KMS-11 (cell line): ENCODE measurements at regions not wholly inside any gene's neighbourhood (a gene's known extent, or its start where the extent isn't known, plus 50 kb on each side); places are given as distances from the start of the nearest gene placed in this dataset.

Experiments used
- H2AFZ ChIP-seq: fragments of 200-600 bp; sonication (generic); 2 replicates; pipeline ENCODE4 v1.6.1; 2016; ENCODE audit warnings: antibody characterized with exemption, mixed run types, low read depth
- H3K27ac ChIP-seq: fragments of 200-600 bp; sonication (generic); 2 replicates; pipeline ENCODE4 v1.6.1; 2016; ENCODE audit warnings: mild to moderate bottlenecking, mixed run types
- H3K27me3 ChIP-seq: fragments of 200-600 bp; sonication (generic); 2 replicates; pipeline ENCODE4 v1.6.1; 2017; ENCODE audit warnings: mild to moderate bottlenecking, low read depth, mixed run types, moderate library complexity; ENCODE audit not compliant: insufficient read depth
- H3K36me3 ChIP-seq: fragments of 200-600 bp; sonication (generic); 2 replicates; pipeline ENCODE4 v1.6.1; 2017; ENCODE audit warnings: mild to moderate bottlenecking, mixed run types; ENCODE audit not compliant: insufficient read depth
- H3K4me1 ChIP-seq: fragments of 200-600 bp; sonication (generic); 2 replicates; pipeline ENCODE4 v1.6.1; 2016; ENCODE audit warnings: mild to moderate bottlenecking, low read depth, mixed run types; ENCODE audit not compliant: poor library complexity, severe bottlenecking
- H3K4me2 ChIP-seq: fragments of 200-600 bp; sonication (generic); 2 replicates; pipeline ENCODE4 v1.7.0; 2016; ENCODE audit warnings: mild to moderate bottlenecking, mixed run types
- H3K4me3 ChIP-seq: fragments of 200-600 bp; sonication (generic); IDR thresholded peaks from 2 replicates; pipeline ENCODE4 v1.6.1; 2017; ENCODE audit warnings: low read depth, low read length, mixed read lengths; ENCODE audit not compliant: insufficient read depth
- H3K79me2 ChIP-seq: fragments of 200-600 bp; sonication (generic); 2 replicates; pipeline ENCODE4 v1.6.1; 2016; ENCODE audit warnings: low read depth, mixed run types; ENCODE audit not compliant: insufficient read depth
- H3K9ac ChIP-seq: fragments of 200-600 bp; sonication (generic); 2 replicates; pipeline ENCODE4 v1.6.1; 2016; ENCODE audit warnings: mild to moderate bottlenecking, mixed run types
- H4K20me1 ChIP-seq: fragments of 200-600 bp; sonication (generic); 2 replicates; pipeline ENCODE4 v1.6.1; 2016; ENCODE audit warnings: mild to moderate bottlenecking, mixed run types; ENCODE audit not compliant: insufficient read depth
- TF ChIP-seq, protein P1 (sequence below): fragments of 200-600 bp; sonication (generic); conservative IDR thresholded peaks from 2 replicates; pipeline ENCODE4 v1.6.1; 2017; ENCODE audit warnings: low read depth, mild to moderate bottlenecking, antibody characterized with exemption, low read length, moderate library complexity, mixed read lengths

DNA sequence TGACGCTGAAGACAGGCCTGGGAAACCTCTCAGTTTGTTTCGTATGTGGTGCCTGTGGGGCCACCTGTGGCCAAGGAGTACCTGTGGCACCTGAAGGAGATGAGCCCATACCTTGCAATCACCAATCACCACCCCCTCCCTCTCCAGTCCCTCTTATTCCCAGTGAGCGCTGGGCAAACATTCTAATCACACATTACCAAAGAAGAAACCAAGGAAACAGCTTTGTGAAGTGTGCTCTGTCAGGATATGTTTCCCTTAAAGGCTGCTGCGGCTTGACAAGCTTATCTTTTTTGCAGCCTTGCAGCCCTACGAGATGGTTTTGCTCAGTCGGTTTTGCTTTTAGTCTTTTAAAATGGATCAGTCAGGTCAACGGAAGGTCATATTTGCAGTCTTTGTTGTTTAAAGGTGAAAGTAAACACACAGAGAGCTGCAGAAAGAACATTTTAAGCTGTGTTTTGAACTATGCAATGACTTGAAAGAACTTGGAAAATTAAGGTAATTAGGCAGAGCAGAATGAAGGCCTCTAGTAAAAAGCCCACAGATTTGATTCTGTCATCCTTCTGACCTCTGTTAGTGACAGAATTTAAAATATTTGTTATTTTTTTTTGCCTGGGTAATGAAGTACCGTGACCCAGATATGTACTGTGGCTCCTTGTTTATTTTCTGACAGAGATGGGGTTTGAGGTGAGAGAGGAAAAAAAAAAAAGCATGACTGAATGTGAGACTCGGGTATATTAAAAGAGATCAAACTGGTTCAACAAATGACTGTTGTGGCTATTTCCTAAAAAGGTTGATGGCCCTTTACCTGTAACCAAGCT lies 461.4 kb downstream of the NSUN3 start:
- Histone ChIP-seq H3K4me1 (no peaks in the 10 kb centered on the region), H3K36me3 (no peaks in the 10 kb centered on the region), H3K79me2 (no peaks in the 10 kb centered on the region), H3K4me2 (no peak overlapping the region), H3K4me3 (no peak overlapping the region), H3K27me3 (no peaks in the 10 kb centered on the region), H3K9ac (no peak overlapping the region), H4K20me1 (no peaks in the 10 kb centered on the region), H3K27ac (no peak overlapping the region), H2AFZ (no peak overlapping the region)
- TF ChIP-seq, protein P1, sequence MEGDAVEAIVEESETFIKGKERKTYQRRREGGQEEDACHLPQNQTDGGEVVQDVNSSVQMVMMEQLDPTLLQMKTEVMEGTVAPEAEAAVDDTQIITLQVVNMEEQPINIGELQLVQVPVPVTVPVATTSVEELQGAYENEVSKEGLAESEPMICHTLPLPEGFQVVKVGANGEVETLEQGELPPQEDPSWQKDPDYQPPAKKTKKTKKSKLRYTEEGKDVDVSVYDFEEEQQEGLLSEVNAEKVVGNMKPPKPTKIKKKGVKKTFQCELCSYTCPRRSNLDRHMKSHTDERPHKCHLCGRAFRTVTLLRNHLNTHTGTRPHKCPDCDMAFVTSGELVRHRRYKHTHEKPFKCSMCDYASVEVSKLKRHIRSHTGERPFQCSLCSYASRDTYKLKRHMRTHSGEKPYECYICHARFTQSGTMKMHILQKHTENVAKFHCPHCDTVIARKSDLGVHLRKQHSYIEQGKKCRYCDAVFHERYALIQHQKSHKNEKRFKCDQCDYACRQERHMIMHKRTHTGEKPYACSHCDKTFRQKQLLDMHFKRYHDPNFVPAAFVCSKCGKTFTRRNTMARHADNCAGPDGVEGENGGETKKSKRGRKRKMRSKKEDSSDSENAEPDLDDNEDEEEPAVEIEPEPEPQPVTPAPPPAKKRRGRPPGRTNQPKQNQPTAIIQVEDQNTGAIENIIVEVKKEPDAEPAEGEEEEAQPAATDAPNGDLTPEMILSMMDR, result no peak

DNA sequence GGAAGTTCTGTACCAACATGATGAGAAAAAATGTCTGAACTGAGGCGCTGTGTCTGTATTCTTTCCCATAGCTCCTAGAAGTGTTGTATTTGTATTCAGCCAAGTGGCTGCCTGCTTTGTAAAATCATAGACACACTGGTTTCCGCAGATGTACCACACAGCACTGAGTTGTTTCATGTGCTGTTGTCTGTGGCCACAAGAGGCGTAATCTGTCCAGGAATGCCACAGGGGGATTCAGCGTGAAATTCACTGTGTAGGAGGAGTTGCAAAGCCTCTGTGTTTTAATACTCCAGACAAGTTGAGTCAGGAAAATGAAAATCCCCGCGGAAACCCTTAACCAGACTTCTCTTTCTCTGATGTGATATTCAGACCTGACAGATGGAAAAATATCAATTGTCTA lies 462.2 kb downstream of the NSUN3 start:
- Histone ChIP-seq H3K27me3 (no peaks in the 10 kb centered on the region), H3K27ac (no peak overlapping the region), H3K4me1 (no peaks in the 10 kb centered on the region), H2AFZ (no peak overlapping the region), H3K9ac (no peak overlapping the region), H4K20me1 (no peaks in the 10 kb centered on the region), H3K4me2 (no peak overlapping the region), H3K4me3 (no peak overlapping the region), H3K79me2 (no peaks in the 10 kb centered on the region), H3K36me3 (no peaks in the 10 kb centered on the region)
- TF ChIP-seq, protein P1, result no peak

DNA sequence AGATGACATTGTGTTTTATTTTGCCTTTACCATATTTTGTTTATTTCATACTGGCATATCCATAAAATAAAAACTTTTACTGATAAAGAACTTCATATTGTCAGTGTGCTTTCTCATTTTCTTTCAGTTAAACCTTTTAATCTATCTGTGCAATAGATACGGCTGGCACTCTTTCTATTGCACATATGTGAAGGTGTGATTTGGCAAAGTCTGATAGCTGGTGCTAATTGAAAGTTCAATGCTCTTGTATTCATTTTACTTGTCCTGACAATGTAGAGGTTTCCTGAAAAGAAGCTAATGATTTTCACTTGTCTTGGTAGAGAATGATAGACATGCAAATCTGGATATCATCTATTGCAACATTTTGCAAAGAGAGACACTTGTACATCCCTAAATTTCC lies 467.0 kb downstream of the NSUN3 start:
- H3K36me3 ChIP-seq, result no peaks in the 10 kb centered on the region
- no peaks in the 10 kb centered on the region for H3K27me3 ChIP-seq
- H3K27ac ChIP-seq, result no peak overlapping the region
- no peak overlapping the region for H3K4me3 ChIP-seq
- H3K9ac ChIP-seq, result no peak overlapping the region
- H3K4me2 ChIP-seq, result no peak overlapping the region
- H3K4me1 ChIP-seq, result no peaks in the 10 kb centered on the region
- no peak overlapping the region for H2AFZ ChIP-seq
- H4K20me1 ChIP-seq, result no peaks in the 10 kb centered on the region
- H3K79me2 ChIP-seq, result no peaks in the 10 kb centered on the region
- TF ChIP-seq, protein P1, result no peak

DNA sequence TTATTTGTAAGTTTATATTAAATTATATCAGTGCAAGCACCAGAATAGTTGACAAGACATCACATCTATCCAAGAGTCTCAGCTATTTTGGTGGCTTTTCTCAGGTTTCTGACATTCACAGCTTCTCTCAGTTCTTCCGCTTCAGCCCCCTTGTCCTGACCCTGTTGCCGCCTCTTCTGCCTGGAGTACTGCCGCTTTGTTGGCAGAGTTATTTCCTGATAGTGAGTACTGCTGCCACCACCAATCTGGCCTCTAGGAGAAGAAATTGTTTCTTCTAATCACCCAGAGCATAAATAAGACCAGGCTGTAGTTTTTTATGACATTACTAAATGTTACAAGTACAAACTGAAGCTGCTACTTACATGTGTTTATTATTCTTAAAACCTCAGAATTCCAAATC lies 470.1 kb downstream of the NSUN3 start:
- no peak overlapping the region for H2AFZ ChIP-seq
- H3K27ac ChIP-seq, result no peak overlapping the region
- H3K4me2 ChIP-seq, result no peak overlapping the region
- H3K4me3 ChIP-seq, result no peak overlapping the region
- H3K4me1 ChIP-seq, result no peaks in the 10 kb centered on the region
- no peaks in the 10 kb centered on the region for H3K79me2 ChIP-seq
- H3K9ac ChIP-seq, result no peak overlapping the region
- no peaks in the 10 kb centered on the region for H4K20me1 ChIP-seq
- no peaks in the 10 kb centered on the region for H3K36me3 ChIP-seq
- H3K27me3 ChIP-seq, result no peaks in the 10 kb centered on the region
- TF ChIP-seq, protein P1, result no peak
